Activated naive CD4-positive, alpha-beta T cell treated with anti-CD3 and anti-CD28 coated beads, Interleukin-2, amount 10 ng/mL, durations not matched to agents 7 days and 5 days (primary cell): ENCODE measurements at regions not wholly inside any gene's neighbourhood (a gene's known extent, or its start where the extent isn't known, plus 50 kb on each side); places are given as distances from the start of the nearest gene placed in this dataset.
"Not testable (repeated sequence)": the region's sequence is repeated elsewhere in the genome, so short reads cannot be mapped to it uniquely, and the experiment has no call there.

Experiments used
- CTCF ChIA-PET: fragments of 350-600 bp; sonication (Branson Sonifier 250); formaldehyde crosslinking; loops from one replicate; lab custom pipeline; 2021; ENCODE audit warnings: antibody characterized with exemption; lab: Charles Lee
- DNase-seq: peaks from one replicate; pipeline ENCODE4 v3.0.0-alpha.2; 2020
- H3K27ac Mint-ChIP-seq: one replicate; pipeline ENCODE4 v1.8.0; 2021; ENCODE audit warnings: mild to moderate bottlenecking, moderate library complexity, mixed read lengths
- H3K27me3 Mint-ChIP-seq: one replicate; pipeline ENCODE4 v1.8.0; 2021; ENCODE audit warnings: mild to moderate bottlenecking, mixed read lengths
- H3K36me3 Mint-ChIP-seq: one replicate; pipeline ENCODE4 v1.8.0; 2021; ENCODE audit warnings: mixed read lengths
- H3K4me1 Mint-ChIP-seq: one replicate; pipeline ENCODE4 v1.8.0; 2021; ENCODE audit warnings: mixed read lengths
- H3K4me3 Mint-ChIP-seq: one replicate; pipeline ENCODE4 v1.8.0; 2021; ENCODE audit warnings: mild to moderate bottlenecking, moderate library complexity, mixed read lengths
- H3K9me3 Mint-ChIP-seq: one replicate; pipeline ENCODE4 v1.8.0; 2021; ENCODE audit warnings: mixed read lengths

DNA sequence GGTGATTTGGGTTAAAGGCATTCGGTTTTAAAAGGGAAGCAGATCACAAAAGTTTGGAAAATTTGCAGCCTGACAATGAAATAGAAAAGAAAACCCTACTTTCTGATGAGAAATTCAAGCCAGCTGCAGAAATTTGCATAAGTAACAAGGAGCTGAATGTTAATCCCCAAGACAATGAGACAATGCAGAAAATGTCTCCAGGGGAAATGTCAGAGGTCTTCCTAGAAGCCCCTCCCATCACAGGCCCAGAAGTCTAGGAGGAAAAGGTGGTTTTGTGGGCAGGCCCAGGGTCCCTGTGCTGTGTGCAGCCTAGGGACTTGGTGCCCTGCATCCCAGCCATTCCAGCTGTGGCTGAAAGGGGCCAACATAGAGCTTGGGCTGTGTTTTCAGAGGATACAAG, 234.2 kb upstream of the GALNT5 start:
- DNase-seq, H3K9me3 Mint-ChIP-seq, CTCF ChIA-PET, H3K27me3 Mint-ChIP-seq, H3K4me1 Mint-ChIP-seq, H3K36me3 Mint-ChIP-seq, H3K27ac Mint-ChIP-seq, H3K4me3 Mint-ChIP-seq: not testable (repeated sequence)

DNA sequence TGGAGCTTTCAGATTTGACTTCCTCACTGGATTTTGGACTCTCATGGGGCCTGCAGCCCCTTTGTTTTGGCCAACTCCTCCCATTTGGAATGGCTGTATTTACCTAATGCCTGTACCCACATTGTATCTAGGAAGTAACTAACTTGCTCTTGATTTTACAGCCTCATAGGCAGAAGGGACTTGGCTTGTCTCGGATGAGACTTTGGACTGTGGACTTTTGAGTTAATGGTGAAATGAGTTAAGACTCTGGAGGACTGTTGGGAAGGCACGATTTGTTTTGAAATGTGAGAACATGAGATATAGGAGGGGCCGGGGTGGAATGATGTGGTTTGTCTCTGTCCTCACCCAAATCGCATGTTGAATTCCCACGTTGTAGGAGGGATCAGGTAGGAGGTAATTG, 233.4 kb upstream of the GALNT5 start:
- no peak overlapping the region for H3K4me3 Mint-ChIP-seq
- H3K4me1 Mint-ChIP-seq = no peaks in the 10 kb centered on the region
- H3K9me3 Mint-ChIP-seq = no peaks in the 10 kb centered on the region
- no peaks in the 10 kb centered on the region for H3K27me3 Mint-ChIP-seq
- CTCF ChIA-PET = no interaction called here
- DNase-seq = no peak
- no peaks in the 10 kb centered on the region for H3K36me3 Mint-ChIP-seq
- H3K27ac Mint-ChIP-seq = no peak overlapping the region

DNA sequence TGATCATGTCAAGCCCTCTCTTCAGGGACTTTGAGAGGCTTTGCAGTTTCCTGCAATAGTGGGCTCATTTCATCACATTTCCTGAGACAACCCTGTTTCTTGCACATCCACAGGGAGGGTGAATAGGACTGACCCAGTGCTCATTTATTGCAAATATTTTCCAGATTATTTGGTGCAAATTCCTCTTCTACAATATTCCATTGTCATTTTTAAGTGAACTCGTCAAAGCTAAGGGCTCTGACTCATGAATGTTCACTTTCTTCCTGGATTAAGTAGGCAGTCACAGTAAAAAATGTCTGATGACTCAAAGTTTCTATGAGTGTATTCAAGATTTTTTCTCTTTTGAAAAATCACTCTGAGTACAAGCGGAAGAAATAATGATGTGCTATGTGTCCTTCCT, 225.5 kb upstream of the GALNT5 start:
- H3K36me3 Mint-ChIP-seq = no peaks in the 10 kb centered on the region
- DNase-seq = no peak
- H3K9me3 Mint-ChIP-seq = no peaks in the 10 kb centered on the region
- no peaks in the 10 kb centered on the region for H3K27me3 Mint-ChIP-seq
- H3K4me1 Mint-ChIP-seq = no peaks in the 10 kb centered on the region
- CTCF ChIA-PET = no interaction called here
- H3K4me3 Mint-ChIP-seq = no peak overlapping the region
- no peak overlapping the region for H3K27ac Mint-ChIP-seq

DNA sequence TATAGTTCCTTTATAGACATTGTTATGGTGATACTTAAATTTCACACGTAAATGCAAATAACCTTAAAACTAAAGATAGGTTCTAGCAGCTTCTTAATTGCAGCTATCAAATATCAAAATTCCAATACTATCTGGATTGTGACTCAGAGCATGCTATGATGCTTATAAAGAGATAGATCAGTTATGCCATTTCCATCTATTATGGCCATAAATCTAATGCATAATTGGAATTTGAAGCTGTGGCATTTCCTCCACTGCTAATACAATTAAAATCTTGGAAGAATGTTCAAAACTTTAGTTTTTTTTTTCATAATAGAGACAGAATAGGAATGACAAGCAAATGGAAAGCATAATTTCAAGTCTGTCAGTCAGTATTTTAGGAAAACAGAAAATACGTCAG, 220.8 kb upstream of the GALNT5 start:
- CTCF ChIA-PET = interaction anchor here (0.7 kb wide), 1 partner anchor 112 kb away, joined by 3 read pairs; no protein-coding TSS in a partner anchor
- Mint-ChIP-seq H3K4me1 (no peaks in the 10 kb centered on the region), H3K9me3 (no peaks in the 10 kb centered on the region), H3K27me3 (no peaks in the 10 kb centered on the region), H3K4me3 (no peak overlapping the region), H3K27ac (no peak overlapping the region), H3K36me3 (no peaks in the 10 kb centered on the region)
- no peak for DNase-seq

DNA sequence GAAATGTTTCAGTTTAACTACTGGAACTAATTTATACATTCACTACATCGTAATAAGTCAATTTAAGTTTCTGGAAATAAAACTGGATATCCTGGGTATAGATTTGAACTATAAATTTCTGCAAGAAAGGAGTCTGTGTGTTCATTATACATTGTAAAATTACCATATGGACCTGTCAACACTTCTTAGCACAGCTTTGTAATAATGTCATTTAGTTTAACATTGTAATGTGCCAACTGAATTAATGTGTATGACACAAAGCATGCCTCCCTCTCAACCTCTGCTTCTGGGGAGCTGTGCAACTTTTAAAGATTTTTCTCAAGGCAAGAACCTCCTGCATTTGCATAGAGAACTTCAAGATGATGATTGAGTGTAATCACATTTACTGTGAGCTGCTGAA, 213.7 kb upstream of the GALNT5 start:
- CTCF ChIA-PET = no interaction called here
- no peaks in the 10 kb centered on the region for H3K27me3 Mint-ChIP-seq
- no peak overlapping the region for H3K4me3 Mint-ChIP-seq
- no peak overlapping the region for H3K27ac Mint-ChIP-seq
- DNase-seq = no peak
- no peaks in the 10 kb centered on the region for H3K9me3 Mint-ChIP-seq
- no peaks in the 10 kb centered on the region for H3K36me3 Mint-ChIP-seq
- H3K4me1 Mint-ChIP-seq = no peaks in the 10 kb centered on the region

DNA sequence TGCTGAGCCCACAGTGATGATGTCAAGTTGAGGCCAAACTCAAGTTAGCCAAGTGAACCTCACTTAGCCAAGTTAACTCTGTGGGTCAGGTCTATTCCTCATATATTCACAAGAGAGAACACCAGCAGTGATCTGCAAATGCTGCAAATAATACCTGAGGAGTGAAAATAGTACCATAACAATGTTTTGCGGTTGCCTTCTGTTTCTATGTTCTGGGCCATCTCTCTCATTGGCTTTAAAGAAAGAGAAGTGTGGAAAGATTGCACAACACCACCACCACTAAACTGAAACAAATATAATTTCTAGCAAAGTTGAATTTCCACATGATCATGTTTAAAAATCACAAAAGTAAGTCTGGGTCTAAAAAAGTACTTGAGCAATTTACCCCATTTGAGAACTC, 211.1 kb upstream of the GALNT5 start:
- Mint-ChIP-seq H3K27me3 (no peaks in the 10 kb centered on the region), H3K4me1 (no peaks in the 10 kb centered on the region), H3K36me3 (no peaks in the 10 kb centered on the region), H3K4me3 (no peak overlapping the region), H3K27ac (no peak overlapping the region), H3K9me3 (no peaks in the 10 kb centered on the region)
- CTCF ChIA-PET = no interaction called here
- DNase-seq = no peak

DNA sequence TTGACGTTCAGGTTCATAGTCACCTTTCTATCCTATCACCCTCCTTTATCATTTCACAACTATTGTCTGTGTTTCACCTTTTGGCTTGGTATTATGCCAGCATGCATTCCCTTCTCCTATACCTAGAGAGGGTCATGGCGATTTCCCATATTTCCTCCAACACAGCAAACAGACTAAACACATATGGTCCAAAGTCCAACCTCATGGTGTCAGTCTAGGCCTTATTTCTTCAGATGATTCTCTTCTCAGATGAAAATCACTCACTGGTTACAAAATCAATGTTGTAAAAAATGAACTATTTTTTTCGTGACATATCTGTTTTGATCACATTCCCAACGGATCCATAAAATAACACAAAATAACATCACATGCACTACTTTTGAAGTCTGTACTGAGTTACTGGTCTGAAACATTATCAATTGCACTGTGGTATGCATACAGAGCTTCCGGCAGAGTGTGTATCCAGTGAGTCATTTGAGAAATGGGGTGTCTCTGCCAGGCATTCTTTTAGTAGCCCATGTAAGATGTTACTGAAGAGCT, 204.8 kb upstream of the GALNT5 start:
- CTCF ChIA-PET = no interaction called here
- no peaks in the 10 kb centered on the region for H3K9me3 Mint-ChIP-seq
- no peak overlapping the region for H3K4me3 Mint-ChIP-seq
- no peaks in the 10 kb centered on the region for H3K36me3 Mint-ChIP-seq
- no peak for DNase-seq
- H3K27me3 Mint-ChIP-seq = no peaks in the 10 kb centered on the region
- no peaks in the 10 kb centered on the region for H3K4me1 Mint-ChIP-seq
- H3K27ac Mint-ChIP-seq = no peak overlapping the region

DNA sequence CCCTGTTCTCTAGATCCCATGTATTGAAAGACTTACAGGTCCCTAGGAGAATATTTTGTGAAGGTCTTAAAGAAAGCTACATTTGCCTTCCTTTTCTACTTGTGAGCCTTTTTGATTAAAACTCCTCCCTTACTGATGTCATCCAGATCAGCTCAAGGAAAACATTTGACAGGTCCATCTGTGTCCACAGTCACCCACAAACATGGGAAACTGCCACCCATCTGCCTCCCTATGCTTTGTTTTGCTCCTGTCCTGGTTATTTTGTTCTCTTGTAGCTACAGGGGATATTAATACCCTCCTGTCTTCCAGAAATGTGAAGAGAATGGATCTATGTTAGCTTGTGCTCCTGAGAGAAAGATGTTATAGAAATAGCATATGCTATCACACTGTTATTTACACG, 203.6 kb upstream of the GALNT5 start:
- H3K9me3 Mint-ChIP-seq = no peaks in the 10 kb centered on the region
- CTCF ChIA-PET = no interaction called here
- H3K27me3 Mint-ChIP-seq = no peaks in the 10 kb centered on the region
- no peak for DNase-seq
- H3K36me3 Mint-ChIP-seq = no peaks in the 10 kb centered on the region
- H3K4me3 Mint-ChIP-seq = no peak overlapping the region
- no peak overlapping the region for H3K27ac Mint-ChIP-seq
- no peaks in the 10 kb centered on the region for H3K4me1 Mint-ChIP-seq

DNA sequence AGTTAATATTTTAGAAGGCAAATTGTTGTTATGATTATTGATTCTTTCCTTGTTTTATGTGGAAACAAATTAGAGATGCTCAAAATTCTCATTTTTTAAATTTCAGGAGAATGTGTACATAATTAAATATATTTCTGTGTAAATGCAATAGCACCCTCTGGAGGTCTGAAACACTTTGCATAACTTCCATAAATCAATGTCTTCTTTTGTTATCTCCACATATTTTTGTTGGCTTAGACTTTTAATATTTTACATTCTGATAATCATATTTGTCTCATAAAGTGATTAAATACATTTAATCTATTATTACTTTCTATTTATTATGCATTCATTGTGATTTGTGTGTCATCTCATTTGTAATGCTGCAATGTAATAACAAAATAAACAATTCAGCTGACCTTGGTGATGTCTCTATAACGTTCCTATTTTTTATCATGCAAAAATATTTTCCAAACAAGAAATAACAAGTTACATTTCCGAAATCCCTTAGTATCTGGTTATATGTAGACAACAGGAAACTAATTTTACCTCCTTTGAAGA, 201.8 kb upstream of the GALNT5 start:
- Mint-ChIP-seq H3K9me3 (no peaks in the 10 kb centered on the region), H3K36me3 (no peaks in the 10 kb centered on the region), H3K27ac (no peak overlapping the region), H3K4me3 (no peak overlapping the region), H3K27me3 (no peaks in the 10 kb centered on the region), H3K4me1 (no peaks in the 10 kb centered on the region)
- DNase-seq = no peak
- CTCF ChIA-PET = interaction anchor here (0.7 kb wide), 1 partner anchor 138 kb away, joined by 3 read pairs; no protein-coding TSS in a partner anchor

DNA sequence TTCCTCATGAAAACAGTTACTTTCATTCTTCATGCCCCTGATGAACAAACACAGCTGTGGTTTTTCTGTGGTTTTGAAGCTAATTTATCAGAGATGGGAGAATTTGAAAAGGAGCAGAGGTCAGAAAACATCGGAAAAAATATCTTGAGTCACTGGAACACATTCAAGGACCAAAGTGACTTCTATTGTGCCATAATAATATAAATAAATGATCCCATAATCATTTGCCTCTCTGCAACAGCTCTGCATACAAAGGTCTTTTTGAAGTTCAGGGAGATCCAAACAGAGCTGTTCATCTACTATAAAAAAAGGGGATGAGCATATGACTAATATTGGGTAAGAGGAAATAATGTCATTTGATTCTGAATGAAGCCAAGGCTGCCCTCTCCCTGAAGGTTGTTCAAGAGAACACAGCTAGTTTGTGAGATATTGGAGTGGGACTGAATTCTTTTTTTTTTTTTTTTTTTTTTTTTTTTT, 201.3 kb upstream of the GALNT5 start:
- H3K9me3 Mint-ChIP-seq = no peaks in the 10 kb centered on the region
- no peaks in the 10 kb centered on the region for H3K36me3 Mint-ChIP-seq
- H3K27me3 Mint-ChIP-seq = no peaks in the 10 kb centered on the region
- H3K27ac Mint-ChIP-seq = no peak overlapping the region
- CTCF ChIA-PET = interaction anchor here (0.7 kb wide), 1 partner anchor 137 kb away, joined by 3 read pairs; no protein-coding TSS in a partner anchor
- H3K4me3 Mint-ChIP-seq = no peak overlapping the region
- DNase-seq = no peak
- H3K4me1 Mint-ChIP-seq = no peaks in the 10 kb centered on the region

DNA sequence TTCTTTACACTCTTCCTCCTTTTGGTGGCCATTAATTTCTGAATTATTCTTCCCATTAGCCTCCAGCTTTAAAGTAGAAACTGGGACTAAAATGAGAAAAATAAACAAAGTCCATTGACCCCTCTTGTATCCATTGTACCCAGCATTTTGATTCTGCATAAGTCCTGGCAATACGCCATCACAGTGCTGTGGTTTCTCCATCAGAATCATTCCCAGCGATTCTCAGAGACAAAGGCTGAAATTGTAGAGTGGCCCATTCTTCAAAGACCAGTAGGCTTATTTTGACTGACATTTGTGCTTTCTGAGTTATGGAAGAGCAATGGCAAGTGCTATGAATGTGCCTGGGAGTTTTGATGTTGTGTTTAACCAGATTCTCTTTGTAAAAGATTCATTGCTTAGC, 199.3 kb upstream of the GALNT5 start:
- Mint-ChIP-seq H3K27ac (no peak overlapping the region), H3K27me3 (no peaks in the 10 kb centered on the region), H3K4me3 (no peak overlapping the region), H3K36me3 (no peaks in the 10 kb centered on the region), H3K4me1 (no peaks in the 10 kb centered on the region), H3K9me3 (no peaks in the 10 kb centered on the region)
- no peak for DNase-seq
- CTCF ChIA-PET = no interaction called here

DNA sequence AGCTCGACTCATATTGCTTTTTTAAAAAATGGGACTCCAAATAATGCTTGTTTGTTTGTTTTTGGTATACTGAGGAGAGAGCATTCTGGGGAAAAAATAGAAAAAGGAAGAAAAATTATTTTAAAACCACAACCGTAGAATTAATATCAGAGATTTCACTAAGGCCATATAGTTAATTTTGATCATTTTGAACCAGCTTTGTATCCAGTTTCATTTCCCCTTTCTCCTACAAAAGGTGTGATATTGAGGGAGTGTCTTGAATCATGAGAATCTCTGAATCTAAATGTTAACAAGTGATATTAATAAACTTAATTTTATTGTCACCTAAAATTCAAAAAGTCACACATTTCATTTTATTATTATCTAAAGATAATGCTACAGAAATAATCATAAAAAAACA, 198.5 kb upstream of the GALNT5 start:
- H3K27me3 Mint-ChIP-seq = no peaks in the 10 kb centered on the region
- H3K9me3 Mint-ChIP-seq = no peaks in the 10 kb centered on the region
- no peak overlapping the region for H3K27ac Mint-ChIP-seq
- no peak for DNase-seq
- no peaks in the 10 kb centered on the region for H3K36me3 Mint-ChIP-seq
- H3K4me1 Mint-ChIP-seq = no peaks in the 10 kb centered on the region
- CTCF ChIA-PET = no interaction called here
- no peak overlapping the region for H3K4me3 Mint-ChIP-seq

DNA sequence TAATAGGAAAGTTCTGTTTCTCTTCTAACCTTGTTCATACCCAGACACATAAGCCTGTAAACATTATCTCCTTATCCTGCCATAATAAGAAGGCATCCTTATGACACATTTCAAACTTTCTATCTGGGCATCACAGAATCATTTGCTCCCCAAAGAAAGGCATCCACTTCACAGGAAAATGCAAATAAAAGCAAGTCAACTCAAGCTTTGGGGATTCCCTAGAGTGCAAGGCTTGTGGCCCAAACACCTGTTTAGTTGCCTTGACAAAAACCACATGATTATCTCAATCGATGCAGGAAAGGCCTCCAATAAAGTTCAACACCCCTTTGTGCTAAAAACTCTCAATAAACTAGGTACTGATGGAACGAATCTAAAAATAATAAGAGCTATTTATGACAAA, 195.7 kb upstream of the GALNT5 start:
- Mint-ChIP-seq H3K4me1 (no peaks in the 10 kb centered on the region), H3K9me3 (no peaks in the 10 kb centered on the region), H3K4me3 (no peak overlapping the region), H3K36me3 (no peaks in the 10 kb centered on the region), H3K27me3 (no peaks in the 10 kb centered on the region), H3K27ac (no peak overlapping the region)
- CTCF ChIA-PET = no interaction called here
- no peak for DNase-seq

DNA sequence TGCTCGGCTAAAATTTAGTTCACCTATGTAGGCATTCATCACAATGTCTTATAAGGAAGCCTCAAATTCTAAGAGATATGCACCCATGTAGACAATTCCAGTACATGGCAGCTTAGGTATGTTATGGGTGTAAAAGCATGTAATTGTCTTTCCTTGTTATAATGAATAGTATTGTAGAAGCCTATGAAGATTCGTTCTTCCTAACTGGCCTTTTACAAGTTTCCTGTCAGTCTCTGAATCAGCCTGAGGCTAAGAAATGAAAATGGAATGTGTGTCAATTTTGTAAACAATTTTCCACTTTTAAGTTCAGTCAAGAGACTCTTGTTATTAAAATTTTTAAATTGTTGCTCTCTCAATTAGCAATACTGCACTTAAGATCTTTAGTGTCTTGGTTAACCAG, 189.9 kb upstream of the GALNT5 start:
- Mint-ChIP-seq H3K27me3 (no peaks in the 10 kb centered on the region), H3K4me3 (no peak overlapping the region), H3K36me3 (no peaks in the 10 kb centered on the region), H3K4me1 (no peaks in the 10 kb centered on the region), H3K9me3 (no peaks in the 10 kb centered on the region), H3K27ac (no peak overlapping the region)
- CTCF ChIA-PET = no interaction called here
- DNase-seq = no peak

DNA sequence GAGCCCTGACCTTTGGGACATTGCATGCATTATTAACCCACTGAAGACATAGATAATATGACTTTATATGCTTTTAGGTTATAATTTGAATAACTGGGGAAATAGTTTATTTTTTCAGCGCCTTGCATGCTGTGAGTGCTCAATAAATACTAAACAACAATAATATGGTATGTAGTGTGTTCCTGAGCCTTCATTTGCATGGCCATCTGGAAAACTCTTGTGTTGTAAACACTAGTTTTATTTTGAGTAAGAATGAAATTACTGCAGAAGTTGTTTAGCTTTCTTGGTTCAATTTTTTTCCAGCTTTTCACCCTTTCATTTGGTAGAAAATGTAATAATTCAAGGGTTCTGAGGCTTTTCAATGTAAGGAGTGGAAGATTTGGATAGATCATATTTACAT, 189.3 kb upstream of the GALNT5 start:
- no peak overlapping the region for H3K27ac Mint-ChIP-seq
- no peak overlapping the region for H3K4me3 Mint-ChIP-seq
- H3K27me3 Mint-ChIP-seq = no peaks in the 10 kb centered on the region
- H3K36me3 Mint-ChIP-seq = no peaks in the 10 kb centered on the region
- no peak for DNase-seq
- H3K4me1 Mint-ChIP-seq = no peaks in the 10 kb centered on the region
- no peaks in the 10 kb centered on the region for H3K9me3 Mint-ChIP-seq
- CTCF ChIA-PET = no interaction called here
